NCI-H82 (cell line): ENCODE measurements at regions not wholly inside any gene's neighbourhood (a gene's known extent, or its start where the extent isn't known, plus 50 kb on each side); places are given as distances from the start of the nearest gene placed in this dataset.
A peak's percentile ranks its signal among the peaks of the same experiment; 100 is the strongest.

Experiments used
- DNase-seq: peaks from one replicate; lab custom pipeline; 2025; lab: John Stamatoyannopoulos, UW

GRCh38 chr15:93479715-93480114 lies 390.7 kb upstream of the RGMA start:
- DNase-seq: no peak

- no peak for DNase-seq
Measured at GRCh38 chr15:93478947-93479346, 389.9 kb upstream of the RGMA start.

GRCh38 chr15:93477721-93478120 lies 388.7 kb upstream of the RGMA start:
- DNase-seq: no peak

GRCh38 chr15:93477188-93477587 lies 388.2 kb upstream of the RGMA start:
- no peak for DNase-seq

- DNase-seq: no peak
Measured at GRCh38 chr15:93476491-93477177, 387.6 kb upstream of the RGMA start.

GRCh38 chr15:93474728-93475127 lies 385.7 kb upstream of the RGMA start:
- DNase-seq: no peak

GRCh38 chr15:93469994-93470393 lies 381.0 kb upstream of the RGMA start:
- DNase-seq: no peak

GRCh38 chr15:93467337-93467736 lies 378.3 kb upstream of the RGMA start:
- DNase-seq: peak; percentile 98

GRCh38 chr15:93466380-93466779 lies 377.4 kb upstream of the RGMA start:
- DNase-seq: no peak

GRCh38 chr15:93462690-93463089 lies 373.7 kb upstream of the RGMA start:
- DNase-seq: no peak

- DNase-seq: no peak
Measured at GRCh38 chr15:93460717-93461116, 371.7 kb upstream of the RGMA start.

- DNase-seq: no peak
Measured at GRCh38 chr15:93459396-93459795, 370.4 kb upstream of the RGMA start.

- peak; percentile 69 for DNase-seq
Measured at GRCh38 chr15:93458597-93458996, 369.6 kb upstream of the RGMA start.

- DNase-seq: no peak
Measured at GRCh38 chr15:93454788-93455187, 365.8 kb upstream of the RGMA start.

GRCh38 chr15:93452537-93453211 lies 363.7 kb upstream of the RGMA start:
- DNase-seq: no peak

GRCh38 chr15:93451822-93452221 lies 362.8 kb upstream of the RGMA start:
- no peak for DNase-seq

- no peak for DNase-seq
Measured at GRCh38 chr15:93451265-93451664, 362.3 kb upstream of the RGMA start.

GRCh38 chr15:93449798-93450197 lies 360.8 kb upstream of the RGMA start:
- no peak for DNase-seq

- no peak for DNase-seq
Measured at GRCh38 chr15:93438310-93438709, 349.3 kb upstream of the RGMA start.

GRCh38 chr15:93432474-93432873 lies 343.5 kb upstream of the RGMA start:
- no peak for DNase-seq

GRCh38 chr15:93428807-93429351 lies 339.9 kb upstream of the RGMA start:
- DNase-seq: no peak

GRCh38 chr15:93428150-93428549 lies 339.1 kb upstream of the RGMA start:
- DNase-seq: peak; percentile 67

GRCh38 chr15:93424131-93424530 lies 335.1 kb upstream of the RGMA start:
- DNase-seq: no peak

GRCh38 chr15:93422476-93422875 lies 333.5 kb upstream of the RGMA start:
- DNase-seq: no peak
